B cell (primary cell): ENCODE measurements at regions not wholly inside any gene's neighbourhood (a gene's known extent, or its start where the extent isn't known, plus 50 kb on each side); places are given as distances from the start of the nearest gene placed in this dataset.

Experiments used
- ATAC-seq: fragments of 200-7000 bp; cut with Tn5 transposase; one replicate; pipeline ENCODE4 v1.10.0; 2021; ENCODE audit warnings: low read depth, mild to moderate bottlenecking, moderate number of reproducible peaks, moderate library complexity
- CTCF ChIA-PET: fragments of 350-600 bp; sonication (Branson Sonifier 250); formaldehyde crosslinking; loops from one replicate; lab custom pipeline; 2021; ENCODE audit warnings: antibody characterized with exemption, inconsistent platforms; lab: Charles Lee
- POLR2A ChIA-PET: fragments of 350-600 bp; sonication (Branson Sonifier 250); formaldehyde crosslinking; loops from one replicate; lab custom pipeline; 2021; ENCODE audit warnings: antibody characterized with exemption; lab: Charles Lee
- DNase-seq: peaks from one replicate; pipeline ENCODE4 v3.0.0; 2013
- H2AFZ ChIP-seq: 2 replicates; pipeline ENCODE4 v1.6.1; 2012; ENCODE audit warnings: mild to moderate bottlenecking, low read depth, low read length; ENCODE audit not compliant: insufficient read depth, poor library complexity, severe bottlenecking
- H3K27ac ChIP-seq, 2 donors: 1 replicate in 1 of 2; 2 replicates in 1 of 2; pipeline ENCODE4 v1.5.1; 2012 to 2013; ENCODE audit warnings: low read length in 2 of 2, mild to moderate bottlenecking in 2 of 2, moderate library complexity in 1 of 2
- H3K27me3 ChIP-seq, 4 experiments: fragments of 200-600 bp in 1 of 4; sonication (generic) in 1 of 4; replicated peaks in 1 of 4; 1 replicate in 2 of 4; 2 replicates in 2 of 4; pipeline versions ENCODE4 v1.6.1 to v1.7.0; 2013 to 2016; ENCODE audit warnings: low read length in 3 of 4, mild to moderate bottlenecking in 2 of 4, mixed read lengths in 1 of 4, moderate library complexity in 1 of 4; ENCODE audit not compliant: insufficient read depth in 4 of 4, control insufficient read depth in 3 of 4; ENCODE audit errors: control extremely low read depth in 1 of 4
- H3K36me3 ChIP-seq, 2 experiments: replicated peaks in 1 of 2; 1 replicate in 1 of 2; 2 replicates in 1 of 2; pipeline versions ENCODE4 v1.6.1 to v1.7.1; 2013; ENCODE audit warnings: low read length in 1 of 2; ENCODE audit not compliant: insufficient read depth in 2 of 2, control insufficient read depth in 1 of 2; ENCODE audit errors: control extremely low read depth in 1 of 2, extremely low read depth in 1 of 2
- H3K4me1 ChIP-seq, 2 donors: fragments of 200-600 bp in 1 of 2; sonication (generic) in 1 of 2; 1 replicate in 1 of 2; 2 replicates in 1 of 2; pipeline versions ENCODE4 v1.5.1 to v1.6.1; 2013 to 2017; ENCODE audit warnings: low read length in 2 of 2; ENCODE audit not compliant: control insufficient read depth in 2 of 2, insufficient read depth in 2 of 2
- H3K4me2 ChIP-seq: replicated peaks from 2 replicates; pipeline ENCODE3; 2012; ENCODE audit warnings: mild to moderate bottlenecking, low read depth, low read length; ENCODE audit not compliant: poor library complexity, severe bottlenecking
- H3K4me3 ChIP-seq, 5 experiments: fragments of 200-600 bp in 1 of 5; sonication (generic) in 1 of 5; 1 replicate in 3 of 5; 2 replicates in 2 of 5; pipeline versions ENCODE4 v1.5.1 to v1.7.0; 2011 to 2016; ENCODE audit warnings: low read length in 4 of 5, mild to moderate bottlenecking in 4 of 5, low read depth in 2 of 5, control low read depth in 1 of 5, moderate library complexity in 1 of 5; ENCODE audit not compliant: insufficient read depth in 1 of 5; ENCODE audit errors: control extremely low read depth in 1 of 5, extremely low read depth in 1 of 5
- H3K79me2 ChIP-seq: fragments of 200-600 bp; sonication (generic); one replicate; pipeline ENCODE4 v1.6.0; 2016; ENCODE audit warnings: low read length; ENCODE audit not compliant: control insufficient read depth, insufficient read depth
- H3K9ac ChIP-seq: fragments of 200-600 bp; sonication (generic); 2 replicates; pipeline ENCODE4 v1.6.1; 2017; ENCODE audit warnings: mild to moderate bottlenecking, low read length, moderate library complexity
- H3K9me3 ChIP-seq, 3 donors: one replicate each; pipeline versions ENCODE4 v1.6.1 to v1.7.1; 2013; ENCODE audit warnings: low read length in 2 of 3; ENCODE audit not compliant: control insufficient read depth in 2 of 3, insufficient read depth in 1 of 3; ENCODE audit errors: control extremely low read depth in 1 of 3
- H4K20me1 ChIP-seq: 2 replicates; pipeline ENCODE4 v1.6.0; 2012; ENCODE audit warnings: mild to moderate bottlenecking, low read length; ENCODE audit not compliant: insufficient read depth, control insufficient read depth, poor library complexity, severe bottlenecking
- H3K27ac Mint-ChIP-seq: one replicate; pipeline ENCODE4 v1.8.0; 2021; ENCODE audit warnings: mixed read lengths
- H3K27me3 Mint-ChIP-seq: one replicate; pipeline ENCODE4 v1.8.0; 2021; ENCODE audit warnings: mixed read lengths
- H3K4me1 Mint-ChIP-seq: one replicate; pipeline ENCODE4 v1.8.0; 2021; ENCODE audit warnings: mixed read lengths
- H3K4me3 Mint-ChIP-seq: one replicate; pipeline ENCODE4 v1.8.0; 2021; ENCODE audit warnings: mixed read lengths
- H3K9me3 Mint-ChIP-seq: one replicate; pipeline ENCODE4 v1.8.0; 2022; ENCODE audit warnings: mixed read lengths; ENCODE audit not compliant: insufficient read depth
- EZH2 ChIP-seq: IDR thresholded peaks from 2 replicates; pipeline ENCODE4 v1.6.1; 2012; ENCODE audit warnings: borderline replicate concordance, low read depth, mild to moderate bottlenecking, moderate library complexity, low read length; ENCODE audit not compliant: insufficient read depth, poor library complexity, severe bottlenecking
- WGBS: methylation state at CpG from one replicate; pipeline ENCODE4 v1.1.5; 2013; ENCODE audit warnings: missing lambda C conversion rate; ENCODE audit not compliant: insufficient coverage; 5-methylcytosine and 5-hydroxymethylcytosine counted together
- intact Hi-C: fragments of 100-400 bp; cut with micrococcal nuclease; formaldehyde crosslinking; loops from one replicate; pipeline ENCODE4 v1.10.0; 2022
- TF ChIP-seq, protein P1 (sequence below): fragments of 200-600 bp; IDR thresholded peaks from one replicate; pipeline ENCODE4 v1.8.0; 2022; ENCODE audit warnings: antibody characterized with exemption, mild to moderate bottlenecking

DNA sequence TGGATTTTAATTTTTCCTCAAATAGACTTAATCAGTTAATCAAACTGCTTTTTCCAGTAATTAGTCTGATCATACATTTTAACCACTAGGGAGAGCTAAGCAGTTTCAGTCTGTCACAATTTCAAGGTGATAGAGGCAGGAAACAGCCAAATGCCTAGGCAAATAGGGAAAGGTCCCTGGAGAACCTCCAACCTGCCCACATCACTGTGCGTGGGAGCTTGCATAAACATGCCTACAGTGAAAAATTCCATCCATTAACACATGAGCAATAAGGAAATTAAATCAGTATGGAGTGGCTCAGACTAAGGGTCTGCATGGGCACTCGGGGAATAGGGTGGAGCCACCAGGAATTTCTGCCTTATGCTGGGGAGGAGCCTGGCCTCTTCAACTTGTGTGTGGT lies 74.6 kb downstream of the AASDHPPT start:
- no peaks in the 10 kb centered on the region for H3K9me3 ChIP-seq
- DNase-seq, result no peak
- Mint-ChIP-seq H3K4me3 (no peak overlapping the region), H3K27me3 (peaks cover 8% of the 10 kb centered on the region), H3K4me1 (no peaks in the 10 kb centered on the region), H3K27ac (no peak overlapping the region), H3K9me3 (peaks cover 2% of the 10 kb centered on the region)
- H3K9ac ChIP-seq, result no peak overlapping the region
- no peaks in the 10 kb centered on the region for H3K4me1 ChIP-seq
- no peak for ATAC-seq
- CTCF ChIA-PET, result no interaction called here
- H2AFZ ChIP-seq, result no peak overlapping the region
- H3K4me3 ChIP-seq, result no peak overlapping the region
- H3K79me2 ChIP-seq, result no peaks in the 10 kb centered on the region
- intact Hi-C loops, result loop anchor here (10.0 kb wide), 1 partner anchor 1543 kb away; no protein-coding TSS in a partner anchor
- no peak for TF ChIP-seq EZH2
- TF ChIP-seq, protein P1, sequence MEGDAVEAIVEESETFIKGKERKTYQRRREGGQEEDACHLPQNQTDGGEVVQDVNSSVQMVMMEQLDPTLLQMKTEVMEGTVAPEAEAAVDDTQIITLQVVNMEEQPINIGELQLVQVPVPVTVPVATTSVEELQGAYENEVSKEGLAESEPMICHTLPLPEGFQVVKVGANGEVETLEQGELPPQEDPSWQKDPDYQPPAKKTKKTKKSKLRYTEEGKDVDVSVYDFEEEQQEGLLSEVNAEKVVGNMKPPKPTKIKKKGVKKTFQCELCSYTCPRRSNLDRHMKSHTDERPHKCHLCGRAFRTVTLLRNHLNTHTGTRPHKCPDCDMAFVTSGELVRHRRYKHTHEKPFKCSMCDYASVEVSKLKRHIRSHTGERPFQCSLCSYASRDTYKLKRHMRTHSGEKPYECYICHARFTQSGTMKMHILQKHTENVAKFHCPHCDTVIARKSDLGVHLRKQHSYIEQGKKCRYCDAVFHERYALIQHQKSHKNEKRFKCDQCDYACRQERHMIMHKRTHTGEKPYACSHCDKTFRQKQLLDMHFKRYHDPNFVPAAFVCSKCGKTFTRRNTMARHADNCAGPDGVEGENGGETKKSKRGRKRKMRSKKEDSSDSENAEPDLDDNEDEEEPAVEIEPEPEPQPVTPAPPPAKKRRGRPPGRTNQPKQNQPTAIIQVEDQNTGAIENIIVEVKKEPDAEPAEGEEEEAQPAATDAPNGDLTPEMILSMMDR, result no peak
- no peaks in the 10 kb centered on the region for H4K20me1 ChIP-seq
- no peaks in the 10 kb centered on the region for H3K27me3 ChIP-seq
- WGBS, result 70% methylated on average over 1 of the region's 2 CpGs
- POLR2A ChIA-PET, result no interaction called here
- no peak overlapping the region for H3K4me2 ChIP-seq
- no peaks in the 10 kb centered on the region for H3K36me3 ChIP-seq
- no peak overlapping the region for H3K27ac ChIP-seq

GRCh38 chr11:106152824-106153223 lies 75.4 kb downstream of the AASDHPPT start:
- H2AFZ ChIP-seq, result no peak overlapping the region
- POLR2A ChIA-PET, result no interaction called here
- H3K9me3 Mint-ChIP-seq, result no peaks in the 10 kb centered on the region

More at GRCh38 chr11:106152824-106153223, 75.4 kb downstream of the AASDHPPT start:
- Mint-ChIP-seq H3K4me1 (no peaks in the 10 kb centered on the region), H3K27ac (no peak overlapping the region), H3K27me3 (peaks cover 8% of the 10 kb centered on the region), H3K4me3 (no peak overlapping the region)
- Histone ChIP-seq H3K4me2 (no peak overlapping the region), H3K4me3 (no peak overlapping the region), H3K36me3 (no peaks in the 10 kb centered on the region), H3K9ac (no peak overlapping the region), H3K79me2 (no peaks in the 10 kb centered on the region), H3K4me1 (no peaks in the 10 kb centered on the region), H4K20me1 (no peaks in the 10 kb centered on the region), H3K27me3 (no peaks in the 10 kb centered on the region), H3K9me3 (no peaks in the 10 kb centered on the region), H3K27ac (no peak overlapping the region)
- ATAC-seq (no peak), DNase-seq (no peak)
- no CpG with 5 or more reads among the region's 1 CpG for WGBS
- no peak for TF ChIP-seq EZH2
- TF ChIP-seq, protein P1, result no peak
- CTCF ChIA-PET, result no interaction called here
- intact Hi-C loops, result loop anchor here (10.0 kb wide), 1 partner anchor 1542 kb away; no protein-coding TSS in a partner anchor
